ENCODE measurements at regions not wholly inside any gene's neighbourhood (a gene's known extent, or its start where the extent isn't known, plus 50 kb on each side); places are given as distances from the start of the nearest gene placed in this dataset.

- H3K79me1 ChIP-seq (ENCODE audit: low read depth, low read length), result no peaks in the 10 kb centered on the region
- no peaks in the 10 kb centered on the region for H3K4me1 ChIP-seq (replicated peaks in 1 of 4; ENCODE audit: control insufficient read depth in 3 of 4, insufficient read depth in 4 of 4, low read length in 3 of 4)
- H2BK15ac ChIP-seq (ENCODE audit: low read length), result no peak overlapping the region
- H2AK5ac ChIP-seq (ENCODE audit: low read depth, low read length), result no peak overlapping the region
- no peak overlapping the region for H4K5ac ChIP-seq (ENCODE audit: insufficient read length, low read depth, low read length)
- no peak overlapping the region for H3K27ac ChIP-seq (ENCODE audit: low read depth, low read length)
- TF ChIP-seq FOSL1 (IDR thresholded peaks at IDR 0.05; ENCODE audit: insufficient read depth, low read depth, low read length), result no peak
- TF ChIP-seq MAFK (IDR thresholded peaks at IDR 0.05; ENCODE audit: low read depth, low read length), result no peak
- TF ChIP-seq GABPA (IDR thresholded peaks at IDR 0.05; ENCODE audit: borderline replicate concordance, insufficient read depth, low read length), result no peak
- no peak overlapping the region for H3K56ac ChIP-seq (replicated peaks; ENCODE audit: insufficient read length, low read depth, low read length)
- H3K14ac ChIP-seq (ENCODE audit: insufficient read length), result no peak overlapping the region
- H3K4ac ChIP-seq (replicated peaks; ENCODE audit: insufficient read length, low read depth, low read length), result no peak overlapping the region
- H3K36me3 ChIP-seq (ENCODE audit: control insufficient read depth in 2 of 4, insufficient read depth in 4 of 4, low read length in 3 of 4), result no peaks in the 10 kb centered on the region; a peak in 1 of 8 replicates
- no peaks in the 10 kb centered on the region for H3K27me3 ChIP-seq (replicated peaks in 1 of 4; ENCODE audit: control insufficient read depth in 3 of 4, extremely low read depth in 1 of 4, insufficient read depth in 3 of 4, low read length in 3 of 4)
- H3K9me3 ChIP-seq (ENCODE audit: insufficient read depth in 2 of 2, low read depth in 1 of 2, low read length in 1 of 2), result peaks cover 0 to 7% of the 10 kb centered on the region in 2 experiments; a peak in 2 of 4 replicates
- no peak overlapping the region for H2AFZ ChIP-seq (ENCODE audit: low read length)
- DNase-seq (ENCODE audit: low read depth in 1 of 2, low spot score in 2 of 2), result no peak
- no peak overlapping the region for H3K4me3 ChIP-seq (ENCODE audit: extremely low read depth in 1 of 4, insufficient read depth in 2 of 4, low read depth in 3 of 4, low read length in 4 of 4)
- no peaks in the 10 kb centered on the region for H4K20me1 ChIP-seq (replicated peaks in 1 of 2; ENCODE audit: control insufficient read depth in 1 of 2, insufficient read depth in 2 of 2, low read length in 2 of 2)
- no peak overlapping the region for H3K9ac ChIP-seq (replicated peaks in 1 of 4; ENCODE audit: extremely low read depth in 1 of 4, low read depth in 3 of 4, low read length in 3 of 4)
- ChIA-PET CTCF (ENCODE audit: partially characterized antibody) (no interaction called here), POLR2A (ENCODE audit: partially characterized antibody) (no interaction called here)
- no peak overlapping the region for H3K23ac ChIP-seq (ENCODE audit: insufficient read length)
- H3K18ac ChIP-seq (ENCODE audit: extremely low read depth, low read length), result no peak overlapping the region
- WGBS, 2 experiments (ENCODE audit: extremely low coverage in 1 of 2, insufficient coverage in 1 of 2, insufficient read length in 1 of 2, insufficient replicate concordance in 2 of 2, low coverage in 1 of 2, low lambda C conversion rate in 2 of 2, missing lambda C conversion rate in 1 of 2), result 93% methylated on average over 3 of the region's 3 CpGs; no CpG with 5 or more reads in 1 of the 2 experiments
- H2BK5ac ChIP-seq (ENCODE audit: low read depth, low read length), result no peak overlapping the region
- no peak overlapping the region for H4K8ac ChIP-seq (ENCODE audit: extremely low read depth, insufficient read depth, low read length)
- no peak overlapping the region for H4K91ac ChIP-seq (replicated peaks; ENCODE audit: insufficient read length, low read length)
- no peak overlapping the region for H2BK120ac ChIP-seq (replicated peaks; ENCODE audit: low read depth, low read length)
- FAIRE-seq, result no peak
- H2BK12ac ChIP-seq (ENCODE audit: low read depth, low read length), result no peak overlapping the region
- H3K23me2 ChIP-seq (ENCODE audit: low read depth, low read length), result no peaks in the 10 kb centered on the region; the same call in 1 of the 2 replicates
- H3K4me2 ChIP-seq (ENCODE audit: insufficient read depth in 1 of 2, low read depth in 2 of 2, low read length in 2 of 2), result no peak overlapping the region
- H2BK20ac ChIP-seq (ENCODE audit: low read length), result no peak overlapping the region
- no peaks in the 10 kb centered on the region for H3K79me2 ChIP-seq (ENCODE audit: control insufficient read depth in 1 of 2, insufficient read depth in 2 of 2, low read length in 2 of 2)
Measured at GRCh38 chr11:79702303-79702702, 261.5 kb upstream of the TENM4 start.

All from H1 (cell line).